Renal cortex interstitium (tissue), 11 donors: ENCODE measurements at regions not wholly inside any gene's neighbourhood (a gene's known extent, or its start where the extent isn't known, plus 50 kb on each side); places are given as distances from the start of the nearest gene placed in this dataset.
"Not testable (repeated sequence)": the region's sequence is repeated elsewhere in the genome, so short reads cannot be mapped to it uniquely, and the experiment has no call there.

Experiments
- DNase-seq, 11 donors: peaks; one replicate each; pipeline ENCODE4 v3.0.0-alpha.2; 2013; ENCODE audit warnings: low read depth in 9 of 11, low spot score in 4 of 11; ENCODE audit errors: extremely low read depth in 1 of 11

- DNase-seq = peak in 1 of 11 donors; percentile 1
Observed at GRCh38 chr14:48127674-48128073, 452.3 kb upstream of the MDGA2 start.

- DNase-seq = no peak
Observed at GRCh38 chr14:48125654-48126053, 450.2 kb upstream of the MDGA2 start.

GRCh38 chr14:48113713-48114112, 438.3 kb upstream of the MDGA2 start:
- DNase-seq = no peak

- DNase-seq = no peak
Observed at GRCh38 chr14:48111151-48111550, 435.7 kb upstream of the MDGA2 start.

- no peak for DNase-seq
Observed at GRCh38 chr14:48107646-48108045, 432.2 kb upstream of the MDGA2 start.

- no peak for DNase-seq
Observed at GRCh38 chr14:48096897-48097296, 421.5 kb upstream of the MDGA2 start.

GRCh38 chr14:48086516-48086915, 411.1 kb upstream of the MDGA2 start:
- DNase-seq = no peak

- DNase-seq = no peak
Observed at GRCh38 chr14:48075487-48075886, 400.1 kb upstream of the MDGA2 start.

- DNase-seq = peak in 1 of 11 donors; percentile 2
Observed at GRCh38 chr14:48052973-48053372, 377.6 kb upstream of the MDGA2 start.

- DNase-seq = no peak
Observed at GRCh38 chr14:48035836-48036235, 360.4 kb upstream of the MDGA2 start.

GRCh38 chr14:48027115-48027514, 351.7 kb upstream of the MDGA2 start:
- DNase-seq = no peak

GRCh38 chr14:48023881-48024280, 348.5 kb upstream of the MDGA2 start:
- DNase-seq = no peak

- not testable (repeated sequence) for DNase-seq
Observed at GRCh38 chr14:48011484-48011883, 336.1 kb upstream of the MDGA2 start.

- no peak for DNase-seq
Observed at GRCh38 chr14:48008646-48009045, 333.2 kb upstream of the MDGA2 start.

- DNase-seq = no peak
Observed at GRCh38 chr14:48005986-48006385, 330.6 kb upstream of the MDGA2 start.

GRCh38 chr14:47993883-47994282, 318.5 kb upstream of the MDGA2 start:
- no peak for DNase-seq

- no peak for DNase-seq
Observed at GRCh38 chr14:47988175-47988574, 312.8 kb upstream of the MDGA2 start.

- DNase-seq = no peak
Observed at GRCh38 chr14:47978871-47979270, 303.5 kb upstream of the MDGA2 start.

- DNase-seq = no peak
Observed at GRCh38 chr14:47976139-47976538, 300.7 kb upstream of the MDGA2 start.

GRCh38 chr14:47966076-47966810, 290.8 kb upstream of the MDGA2 start:
- no peak for DNase-seq

GRCh38 chr14:47961634-47962033, 286.2 kb upstream of the MDGA2 start:
- no peak for DNase-seq
